Prostate gland (tissue), 2 donors: ENCODE measurements at regions not wholly inside any gene's neighbourhood (a gene's known extent, or its start where the extent isn't known, plus 50 kb on each side); places are given as distances from the start of the nearest gene placed in this dataset.
A peak's percentile ranks its signal among the peaks of the same experiment; 100 is the strongest.

Source experiments
- DNase-seq: peaks from one replicate; pipeline ENCODE4 v3.0.0-alpha.2; 2019; ENCODE audit warnings: low spot score
- H3K27ac ChIP-seq, 2 donors: fragments of 200-600 bp; sonication (generic); 2 replicates each; pipeline ENCODE4 v1.5.1; 2017 to 2019
- H3K27me3 ChIP-seq: fragments of 200-600 bp; sonication (generic); replicated peaks from 2 replicates; pipeline ENCODE4 v1.5.1; 2019; ENCODE audit not compliant: insufficient read depth
- H3K36me3 ChIP-seq, 2 donors: fragments of 200-600 bp; sonication (generic); 1 replicate in 1 of 2; 2 replicates in 1 of 2; pipeline versions ENCODE4 v1.5.1 to v1.8.1; 2017 to 2019
- H3K4me1 ChIP-seq: fragments of 200-600 bp; sonication (generic); replicated peaks from 2 replicates; pipeline ENCODE4 v1.5.1; 2019
- H3K4me3 ChIP-seq, 2 donors: fragments of 200-600 bp; sonication (generic); 2 replicates each; pipeline ENCODE4 v1.5.1; 2017 to 2019
- H3K9me3 ChIP-seq: fragments of 200-600 bp; sonication (generic); 2 replicates; pipeline ENCODE4 v1.5.1; 2017
- POLR2A ChIP-seq: fragments of 450-650 bp; IDR thresholded peaks from one replicate; pipeline ENCODE4 v1.6.1; 2016; ENCODE audit warnings: antibody characterized with exemption, mild to moderate bottlenecking
- POLR2AphosphoS5 ChIP-seq: sonication (generic); formaldehyde crosslinking; IDR thresholded peaks from one replicate; pipeline ENCODE4 v1.6.1; 2017; ENCODE audit warnings: antibody characterized with exemption
- WGBS: methylation state at CpG from one replicate; pipeline ENCODE4 v1.1.5; 2018; 5-methylcytosine and 5-hydroxymethylcytosine counted together
- intact Hi-C: fragments of 100-400 bp; cut with DNase I; formaldehyde crosslinking; loops from one replicate; pipeline ENCODE4 v1.14.2; 2022
- TF ChIP-seq, protein P1 (sequence below), 4 experiments: fragments of 200-600 bp in 2 of 4; fragments of 450-650 bp in 2 of 4; sonication (generic) in 2 of 4; IDR thresholded peaks; 1 replicate in 3 of 4; 2 replicates in 1 of 4; pipeline ENCODE4 v1.5.1; 2016 to 2019; ENCODE audit warnings: antibody characterized with exemption in 4 of 4, mild to moderate bottlenecking in 2 of 4, moderate library complexity in 2 of 4

- 64% methylated on average over 2 of the region's 2 CpGs for WGBS
- no peaks in the 10 kb centered on the region for H3K36me3 ChIP-seq
- no peak for TF ChIP-seq POLR2A
- TF ChIP-seq, protein P1, sequence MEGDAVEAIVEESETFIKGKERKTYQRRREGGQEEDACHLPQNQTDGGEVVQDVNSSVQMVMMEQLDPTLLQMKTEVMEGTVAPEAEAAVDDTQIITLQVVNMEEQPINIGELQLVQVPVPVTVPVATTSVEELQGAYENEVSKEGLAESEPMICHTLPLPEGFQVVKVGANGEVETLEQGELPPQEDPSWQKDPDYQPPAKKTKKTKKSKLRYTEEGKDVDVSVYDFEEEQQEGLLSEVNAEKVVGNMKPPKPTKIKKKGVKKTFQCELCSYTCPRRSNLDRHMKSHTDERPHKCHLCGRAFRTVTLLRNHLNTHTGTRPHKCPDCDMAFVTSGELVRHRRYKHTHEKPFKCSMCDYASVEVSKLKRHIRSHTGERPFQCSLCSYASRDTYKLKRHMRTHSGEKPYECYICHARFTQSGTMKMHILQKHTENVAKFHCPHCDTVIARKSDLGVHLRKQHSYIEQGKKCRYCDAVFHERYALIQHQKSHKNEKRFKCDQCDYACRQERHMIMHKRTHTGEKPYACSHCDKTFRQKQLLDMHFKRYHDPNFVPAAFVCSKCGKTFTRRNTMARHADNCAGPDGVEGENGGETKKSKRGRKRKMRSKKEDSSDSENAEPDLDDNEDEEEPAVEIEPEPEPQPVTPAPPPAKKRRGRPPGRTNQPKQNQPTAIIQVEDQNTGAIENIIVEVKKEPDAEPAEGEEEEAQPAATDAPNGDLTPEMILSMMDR (IDR thresholded peaks at IDR 0.05) = no peak
- TF ChIP-seq POLR2AphosphoS5 = no peak
- DNase-seq = no peak
- H3K4me1 ChIP-seq = no peaks in the 10 kb centered on the region
- H3K4me3 ChIP-seq = no peak overlapping the region
- H3K27ac ChIP-seq = no peak overlapping the region
- no peaks in the 10 kb centered on the region for H3K9me3 ChIP-seq
- H3K27me3 ChIP-seq = no peaks in the 10 kb centered on the region
- intact Hi-C loops = no loop called here
Observed at GRCh38 chr18:47758000-47758399, 172.5 kb downstream of the SMAD2 start.

DNA sequence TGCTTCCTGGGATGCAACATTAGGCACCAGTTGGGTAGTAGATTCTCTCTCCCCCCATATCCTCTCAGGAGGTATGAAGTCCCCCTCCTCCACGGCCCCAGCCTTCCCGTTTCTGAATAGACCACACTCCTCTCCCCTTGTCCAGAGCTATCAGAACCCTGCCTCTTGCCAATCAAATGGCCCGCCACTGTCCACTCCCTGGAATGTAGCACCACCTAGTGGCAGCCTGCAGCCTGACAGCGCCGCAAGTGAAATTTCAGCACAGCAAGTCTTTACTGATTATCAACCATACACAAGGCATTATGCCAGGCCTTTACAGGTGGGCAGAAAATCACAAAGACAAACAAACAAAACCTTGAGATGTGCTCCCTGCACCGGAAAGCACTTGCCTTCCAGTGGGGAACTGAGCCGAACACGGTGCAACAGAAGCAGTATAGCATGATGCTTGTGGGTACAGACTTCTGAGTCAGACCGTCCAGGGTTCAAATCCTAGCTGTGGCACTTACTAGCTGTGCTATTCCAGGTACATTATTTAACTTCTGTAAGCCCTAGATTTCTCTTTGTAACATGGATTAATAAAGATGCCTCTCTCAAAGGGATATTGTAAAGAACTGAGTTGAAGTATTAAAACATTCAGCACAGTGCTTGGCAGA is 174.0 kb downstream of the SMAD2 start:
- DNase-seq = peak; percentile 28
- Histone ChIP-seq H3K4me3 (no peak overlapping the region), H3K4me1 (no peaks in the 10 kb centered on the region), H3K27ac (no peak overlapping the region), H3K27me3 (no peaks in the 10 kb centered on the region), H3K36me3 (no peaks in the 10 kb centered on the region), H3K9me3 (no peaks in the 10 kb centered on the region)
- TF ChIP-seq, protein P1 (IDR thresholded peaks at IDR 0.05) = peak; percentile 38 to 66 (median 51)
- TF ChIP-seq POLR2AphosphoS5 = no peak
- 19% methylated on average over 9 of the region's 9 CpGs for WGBS
- intact Hi-C loops = no loop called here

DNA sequence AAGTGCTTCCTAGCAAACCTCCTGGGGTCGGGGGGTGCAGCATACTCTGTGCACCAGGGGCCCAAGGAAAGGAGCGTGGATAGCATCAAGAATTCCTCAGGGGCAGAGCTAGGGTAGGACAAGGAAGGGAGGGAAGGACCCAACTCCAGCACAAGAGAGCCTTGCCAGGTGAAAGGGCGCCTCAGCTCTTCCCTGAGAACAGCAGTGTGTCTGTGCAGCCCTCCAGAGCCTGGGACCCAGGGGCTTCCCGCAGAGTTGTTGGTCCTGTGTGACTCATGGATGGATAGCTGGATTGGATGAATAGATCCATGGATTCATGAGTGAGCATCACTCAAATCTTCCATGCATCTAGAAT is 175.4 kb downstream of the SMAD2 start:
- intact Hi-C loops = no loop called here
- H3K4me1 ChIP-seq = no peaks in the 10 kb centered on the region

DNA sequence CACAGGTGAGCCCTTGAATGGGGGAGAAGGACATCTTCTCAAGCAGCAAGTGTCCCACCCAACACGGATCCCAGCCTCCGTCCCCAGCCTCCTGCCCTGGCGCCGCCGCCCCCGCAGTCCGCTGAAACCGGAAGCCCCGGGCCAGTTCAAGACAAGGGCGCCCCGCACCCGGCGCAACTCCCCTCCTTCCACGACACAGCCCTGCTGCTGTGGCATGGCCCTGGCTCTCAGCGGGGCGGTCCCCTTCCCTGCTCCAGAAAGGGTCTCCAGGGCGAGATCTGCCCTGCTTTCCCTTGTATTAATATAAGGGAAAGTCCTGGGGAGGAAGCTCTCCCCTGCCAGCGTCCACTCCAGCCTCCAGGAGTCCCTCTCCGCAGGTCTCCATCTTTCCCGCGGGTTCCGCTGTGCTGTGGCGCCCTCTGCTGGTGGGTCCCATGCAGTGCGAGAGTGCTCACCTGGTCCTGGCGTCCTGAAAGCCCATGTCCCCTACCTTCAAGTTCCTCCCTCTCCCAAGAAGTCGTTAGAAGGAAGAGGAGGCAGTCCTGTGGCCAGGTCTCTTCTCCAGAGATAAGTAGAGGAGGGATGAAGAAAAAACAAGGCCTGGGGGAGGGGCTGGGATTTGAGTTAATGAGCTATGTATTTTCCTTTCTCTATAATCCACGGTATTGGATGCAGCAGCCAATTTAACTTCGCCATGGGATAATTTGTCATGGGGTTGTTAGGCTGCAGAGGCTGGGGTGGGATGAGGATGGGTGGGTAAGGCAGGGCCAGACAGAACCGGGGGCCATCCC is 176.0 kb downstream of the SMAD2 start:
- Histone ChIP-seq H3K27me3 (no peaks in the 10 kb centered on the region), H3K4me1 (no peaks in the 10 kb centered on the region), H3K9me3 (no peaks in the 10 kb centered on the region), H3K4me3 (no peak overlapping the region), H3K27ac (no peak overlapping the region), H3K36me3 (no peaks in the 10 kb centered on the region)
- no peak for DNase-seq
- 57% methylated on average over 29 of the region's 29 CpGs for WGBS
- intact Hi-C loops = no loop called here
- TF ChIP-seq, protein P1 (IDR thresholded peaks at IDR 0.05) = peak in 3 of 4 experiments; percentile 22 to 48 (median 41)
- TF ChIP-seq POLR2AphosphoS5 = no peak

More for the DNA sequence above, 175.4 kb downstream of the SMAD2 start:
- no peaks in the 10 kb centered on the region for H3K27me3 ChIP-seq
- no peak overlapping the region for H3K27ac ChIP-seq
- no peak overlapping the region for H3K4me3 ChIP-seq
- DNase-seq = no peak
- no peaks in the 10 kb centered on the region for H3K9me3 ChIP-seq
- WGBS = 90% methylated on average over 4 of the region's 4 CpGs
- no peak for TF ChIP-seq POLR2AphosphoS5
- no peak for TF ChIP-seq POLR2A
- TF ChIP-seq, protein P1 (IDR thresholded peaks at IDR 0.05) = no peak
- no peaks in the 10 kb centered on the region for H3K36me3 ChIP-seq
